ENCODE measurements at regions not wholly inside any gene's neighbourhood (a gene's known extent, or its start where the extent isn't known, plus 50 kb on each side); places are given as distances from the start of the nearest gene placed in this dataset.

GRCh38 chr16:48913384-48913783, 303.4 kb upstream of the N4BP1 start:
- no peak for TF ChIP-seq CTCF (IDR thresholded peaks at IDR 0.05)
- no peak for TF ChIP-seq POLR2A (IDR thresholded peaks at IDR 0.05)
